ENCODE measurements at regions not wholly inside any gene's neighbourhood (a gene's known extent, or its start where the extent isn't known, plus 50 kb on each side); places are given as distances from the start of the nearest gene placed in this dataset.
"Not testable (repeated sequence)": the region's sequence is repeated elsewhere in the genome, so short reads cannot be mapped to it uniquely, and the experiment has no call there.

- DNase-seq: no peak
Measured at GRCh38 chr5:72692651-72693442, 123.6 kb upstream of the TNPO1 start.

GRCh38 chr5:72692231-72692637 is 124.2 kb upstream of the TNPO1 start:
- DNase-seq: no peak

- DNase-seq: no peak
Measured at GRCh38 chr5:72691751-72692150, 124.7 kb upstream of the TNPO1 start.

- no peak for DNase-seq
Measured at GRCh38 chr5:72688916-72689315, 127.5 kb upstream of the TNPO1 start.

- no peak for DNase-seq
Measured at GRCh38 chr5:72687288-72687687, 129.2 kb upstream of the TNPO1 start.

GRCh38 chr5:72682561-72682960 is 133.9 kb upstream of the TNPO1 start:
- no peak for DNase-seq

- DNase-seq: no peak
Measured at GRCh38 chr5:72681781-72682180, 134.7 kb upstream of the TNPO1 start.

GRCh38 chr5:72677447-72677846 is 139.0 kb upstream of the TNPO1 start:
- DNase-seq: no peak

- DNase-seq: not testable (repeated sequence)
Measured at GRCh38 chr5:72676831-72677230, 139.6 kb upstream of the TNPO1 start.

- no peak for DNase-seq
Measured at GRCh38 chr5:72673623-72674022, 142.8 kb upstream of the TNPO1 start.

- no peak for DNase-seq
Measured at GRCh38 chr5:72673180-72673579, 143.3 kb upstream of the TNPO1 start.

- DNase-seq: no peak
Measured at GRCh38 chr5:72667708-72668107, 148.8 kb upstream of the TNPO1 start.

- DNase-seq: no peak
Measured at GRCh38 chr5:72662936-72663335, 153.5 kb upstream of the TNPO1 start.

GRCh38 chr5:72662305-72662704 is 154.2 kb upstream of the TNPO1 start:
- DNase-seq: no peak

- no peak for DNase-seq
Measured at GRCh38 chr5:72661405-72661804, 154.2 kb upstream of the ZNF366 start.

- DNase-seq: no peak
Measured at GRCh38 chr5:72659726-72660125, 152.5 kb upstream of the ZNF366 start.

GRCh38 chr5:72658761-72659540 is 151.7 kb upstream of the ZNF366 start:
- DNase-seq: no peak

- DNase-seq: no peak
Measured at GRCh38 chr5:72658161-72658560, 151.0 kb upstream of the ZNF366 start.

GRCh38 chr5:72656756-72657513 is 149.7 kb upstream of the ZNF366 start:
- no peak for DNase-seq

- no peak for DNase-seq
Measured at GRCh38 chr5:72656331-72656730, 149.1 kb upstream of the ZNF366 start.

- no peak for DNase-seq
Measured at GRCh38 chr5:72654231-72654630, 147.0 kb upstream of the ZNF366 start.

- no peak for DNase-seq
Measured at GRCh38 chr5:72653586-72653985, 146.4 kb upstream of the ZNF366 start.

- no peak for DNase-seq
Measured at GRCh38 chr5:72651779-72652178, 144.6 kb upstream of the ZNF366 start.

- no peak for DNase-seq
Measured at GRCh38 chr5:72651109-72651508, 143.9 kb upstream of the ZNF366 start.
